ENCODE measurements at regions not wholly inside any gene's neighbourhood (a gene's known extent, or its start where the extent isn't known, plus 50 kb on each side); places are given as distances from the start of the nearest gene placed in this dataset.
A peak's percentile ranks its signal among the peaks of the same experiment; 100 is the strongest.

DNA sequence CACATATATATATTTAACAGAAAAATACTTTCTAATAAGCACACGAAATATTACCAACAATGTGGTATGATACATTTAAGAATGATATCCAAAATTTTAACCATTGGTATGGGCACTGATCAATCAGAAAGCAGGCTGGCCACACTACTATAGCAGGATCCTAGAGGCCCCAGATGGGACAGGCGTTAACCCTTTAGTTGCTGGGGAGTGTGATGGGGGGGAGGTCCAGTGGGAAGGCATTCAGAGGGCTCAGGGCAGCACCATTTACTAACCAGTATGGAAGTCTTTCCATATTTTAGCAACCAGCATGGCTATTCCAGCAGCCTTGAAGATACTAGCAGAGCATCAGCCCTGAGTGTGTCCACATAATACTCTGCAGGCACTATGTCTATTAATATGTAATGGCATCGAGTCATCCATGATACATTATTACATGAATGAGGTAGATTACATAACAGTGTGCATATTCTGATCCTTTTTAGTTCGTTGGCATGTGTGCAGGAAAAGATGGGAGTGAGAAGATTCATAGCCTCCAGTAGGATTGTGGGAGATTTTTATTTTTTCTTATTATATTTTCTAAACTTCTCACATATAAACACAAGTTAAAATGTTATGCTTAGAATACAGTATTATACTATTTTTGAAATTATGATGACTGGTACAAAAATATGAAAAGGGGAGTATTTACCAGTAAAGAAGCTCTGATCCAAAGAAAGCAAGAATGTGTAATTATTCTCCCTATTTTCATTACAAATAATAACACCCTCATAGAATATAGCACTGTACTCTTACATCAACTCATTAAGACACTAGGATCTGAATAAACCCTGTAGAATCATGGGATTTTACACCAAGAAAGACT is 78.9 kb downstream of the FAM217A start:
- DNase-seq (ENCODE audit: low read depth) = no peak

DNA sequence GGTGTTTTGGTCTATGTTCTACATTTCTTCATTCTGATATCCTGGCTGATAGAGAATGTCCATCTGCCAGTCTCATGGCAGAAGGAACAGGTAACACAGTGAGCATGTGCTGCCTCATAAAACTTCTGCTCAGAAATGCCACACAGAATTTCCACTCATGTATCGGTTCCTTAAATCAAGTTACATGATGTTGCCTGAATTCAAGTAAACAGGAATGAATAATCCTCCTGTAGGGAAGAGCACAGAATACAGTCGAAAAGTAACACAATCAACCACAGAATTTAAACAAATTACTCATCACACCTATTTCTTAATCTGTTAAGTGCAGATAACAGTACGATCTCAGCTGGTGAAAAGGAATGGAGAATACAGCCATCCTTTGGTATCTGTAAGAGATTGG is 74.7 kb downstream of the FAM217A start:
- no peak for DNase-seq (ENCODE audit: low read depth)

DNA sequence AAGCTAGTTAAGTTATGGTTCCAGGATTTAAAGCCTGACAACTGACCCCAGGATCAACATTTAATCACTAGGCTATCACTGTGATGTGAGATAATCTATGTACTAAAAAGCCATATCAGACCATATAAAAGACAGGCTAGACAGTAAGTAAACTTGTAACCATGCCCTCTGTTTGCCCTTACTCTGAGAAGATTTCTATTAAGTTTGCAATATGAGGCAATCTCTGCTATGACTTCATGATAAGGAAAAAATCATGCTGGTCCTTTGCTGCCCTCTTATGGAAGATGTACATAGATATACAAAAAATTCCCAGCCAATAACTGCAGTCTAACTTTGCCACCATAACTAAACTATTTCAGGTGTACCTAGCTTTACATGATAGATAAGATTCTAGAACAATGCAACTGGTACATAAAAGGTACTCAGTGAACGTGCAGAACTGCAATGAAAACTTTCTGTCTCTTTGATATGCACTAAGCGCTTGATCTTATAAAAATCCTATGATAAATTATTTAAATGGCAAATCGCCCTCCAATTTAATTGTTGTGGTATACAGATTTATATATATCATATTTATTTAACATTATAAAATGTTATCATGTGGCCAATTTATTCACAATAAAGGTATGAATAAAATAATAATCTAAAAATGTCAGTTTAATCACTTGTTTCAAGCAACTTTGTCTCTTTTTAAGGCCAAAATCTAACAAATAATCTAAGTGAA is 70.5 kb downstream of the FAM217A start:
- DNase-seq (ENCODE audit: low read depth) = peak; percentile 61

DNA sequence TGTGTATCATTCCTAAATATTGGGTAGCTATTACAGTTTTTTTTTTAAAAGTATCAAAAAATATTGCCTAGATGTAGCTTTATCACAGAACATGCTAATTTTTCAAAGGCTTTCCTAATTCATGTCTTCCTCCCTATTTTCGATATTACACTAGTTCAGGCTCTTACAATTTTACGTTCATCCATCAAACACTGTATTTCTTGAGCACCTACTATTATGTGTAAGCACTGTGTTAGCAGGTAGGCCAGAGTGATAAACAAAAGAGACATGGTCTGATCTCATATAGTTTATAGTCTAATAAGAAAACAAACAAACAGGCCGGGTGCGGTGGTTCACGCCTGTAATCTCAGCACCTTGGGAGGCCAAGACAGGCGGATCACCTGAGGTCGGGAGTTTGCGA is 69.5 kb downstream of the FAM217A start:
- DNase-seq (ENCODE audit: low read depth) = no peak

DNA sequence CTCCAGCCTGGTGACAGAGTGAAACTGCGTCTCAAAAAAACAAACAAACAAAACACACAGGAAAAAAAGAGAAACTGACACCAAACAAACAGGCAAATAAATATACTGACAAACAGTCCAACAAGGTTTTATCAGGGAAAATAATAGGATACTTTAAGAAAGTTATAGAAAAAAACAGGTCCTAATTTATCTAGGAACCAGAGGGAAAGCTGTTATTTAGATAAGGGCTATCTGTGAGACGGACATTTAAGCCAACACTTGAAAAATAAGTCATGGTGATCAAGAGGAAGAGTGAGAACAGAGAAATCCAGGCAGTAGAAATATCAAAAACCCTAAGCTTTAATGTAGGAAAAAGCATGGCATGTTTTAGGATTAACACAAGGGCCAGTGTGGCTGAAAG is 68.9 kb downstream of the FAM217A start:
- no peak for DNase-seq (ENCODE audit: low read depth)

DNA sequence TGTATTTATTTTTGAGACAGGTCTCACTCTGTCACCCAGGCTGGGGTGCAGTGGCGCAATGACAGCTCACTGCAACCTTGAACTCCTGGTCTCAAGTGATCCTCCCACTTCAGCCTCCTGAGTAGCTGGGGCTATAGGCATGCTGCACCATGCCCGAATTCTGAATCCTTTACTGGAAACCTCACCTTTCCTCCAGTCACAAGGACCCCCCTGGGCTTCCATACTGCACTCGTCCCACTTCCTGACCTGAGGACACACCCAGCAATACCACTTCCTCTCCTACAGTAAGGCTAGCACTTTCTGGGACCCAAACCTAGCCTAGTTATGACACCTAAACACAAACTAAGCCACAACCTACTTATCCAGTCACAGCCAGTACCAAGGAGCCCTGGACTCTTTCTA is 68.2 kb downstream of the FAM217A start:
- DNase-seq (ENCODE audit: low read depth) = peak; percentile 63

DNA sequence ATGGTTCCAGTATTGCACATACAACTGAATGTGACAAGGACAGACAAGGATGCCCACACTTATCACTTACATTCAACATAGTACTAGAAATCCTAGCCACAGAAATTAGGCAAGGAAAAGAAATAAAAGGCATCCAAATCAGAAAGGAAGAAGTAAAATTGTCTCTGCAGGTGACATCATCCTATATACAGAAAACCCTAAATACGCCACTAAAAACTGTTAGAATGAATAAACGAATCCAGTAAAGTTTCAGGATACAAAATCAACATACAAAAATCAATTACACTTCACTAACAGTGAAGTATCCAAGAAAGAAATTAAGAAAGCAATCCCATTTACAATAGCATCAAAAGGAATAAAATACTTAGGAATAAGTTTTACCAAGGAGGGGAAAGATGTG is 66.1 kb downstream of the FAM217A start:
- no peak for DNase-seq (ENCODE audit: low read depth)

DNA sequence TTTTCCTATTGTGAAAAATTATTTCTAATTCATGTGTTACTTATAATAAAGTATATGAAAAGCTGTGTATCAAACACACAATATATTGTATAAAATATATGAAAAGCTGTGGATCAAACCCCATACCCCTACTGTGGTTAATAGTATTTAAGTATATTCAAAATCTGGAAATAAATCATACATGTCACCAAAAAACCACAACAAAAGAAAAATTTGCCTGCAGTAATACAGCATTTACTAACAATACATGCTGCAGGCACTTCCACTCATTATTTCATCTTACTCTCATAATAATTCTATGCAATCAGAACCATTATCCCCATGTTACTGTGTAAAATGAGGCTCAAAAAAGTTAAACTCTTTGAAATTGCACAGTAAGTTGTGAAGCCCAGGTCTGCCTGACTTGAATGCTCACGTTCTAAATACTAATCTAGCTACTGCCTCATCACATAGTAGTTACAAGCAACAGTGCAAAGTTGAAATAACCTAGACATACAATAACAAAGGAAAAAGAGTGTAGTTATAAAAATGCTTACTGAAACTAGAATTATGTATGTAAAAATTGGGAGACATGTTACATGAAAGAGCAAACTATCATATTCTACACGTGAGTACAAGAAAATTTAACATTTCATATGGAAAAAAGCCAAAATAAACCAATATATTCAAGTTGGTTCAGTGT is 61.7 kb downstream of the FAM217A start:
- DNase-seq (ENCODE audit: low read depth) = no peak

DNA sequence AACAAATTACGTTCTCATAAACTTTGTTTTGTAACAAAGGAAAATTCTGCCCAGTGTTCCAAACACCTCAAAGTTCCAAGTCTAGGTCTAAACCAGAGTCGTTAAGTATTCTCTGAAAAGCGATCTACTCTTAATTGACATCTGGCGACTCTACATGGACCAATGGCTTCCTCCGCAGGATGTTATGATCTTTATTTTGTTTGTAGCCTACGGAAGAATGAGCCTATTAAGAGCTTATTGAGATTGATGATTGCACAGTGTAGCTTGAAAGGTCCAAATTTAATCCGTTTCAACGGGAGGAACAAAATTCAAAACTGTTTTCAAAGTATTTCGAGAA is 61.1 kb downstream of the FAM217A start:
- peak; percentile 39 for DNase-seq (ENCODE audit: low read depth)

DNA sequence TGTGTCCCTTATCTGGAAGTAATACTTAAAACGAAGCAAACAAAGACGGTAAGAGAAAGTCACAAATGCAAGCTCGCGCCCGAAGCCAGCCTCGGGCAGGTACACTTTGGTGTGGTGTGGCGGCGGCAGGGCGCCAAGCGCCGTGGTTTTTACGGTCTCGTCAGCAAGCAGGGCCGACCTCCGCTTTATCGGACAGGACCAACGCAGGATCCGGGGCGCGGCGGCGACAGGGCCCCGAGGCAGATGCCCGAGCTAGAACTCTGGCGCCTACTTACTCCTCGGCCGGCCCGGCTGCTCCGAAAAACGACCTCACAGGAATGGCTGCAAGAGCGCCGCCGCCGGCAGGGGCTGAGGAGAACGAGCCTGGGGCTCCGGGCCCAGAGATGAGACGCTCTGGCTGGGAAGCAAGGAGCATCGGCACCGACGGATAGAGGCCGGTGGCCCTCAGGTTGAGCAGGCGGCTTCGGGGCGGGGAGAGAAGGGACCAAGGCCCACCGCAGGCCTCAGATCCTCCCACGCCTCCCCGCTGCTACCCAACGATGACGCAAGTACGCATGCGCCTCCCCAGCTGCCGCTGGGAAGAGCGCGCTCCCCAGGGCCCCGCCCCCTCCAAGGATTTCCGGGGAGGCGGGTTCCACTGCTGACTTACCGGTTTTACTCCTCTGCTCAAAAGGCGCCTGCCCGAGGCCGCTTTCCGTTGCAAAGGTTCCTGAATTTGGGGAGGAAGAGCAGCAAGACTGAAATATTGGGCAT is 60.6 kb downstream of the FAM217A start:
- DNase-seq (ENCODE audit: low read depth) = peak; percentile 99
